ENCODE measurements at regions not wholly inside any gene's neighbourhood (a gene's known extent, or its start where the extent isn't known, plus 50 kb on each side); places are given as distances from the start of the nearest gene placed in this dataset.
A peak's percentile ranks its signal among the peaks of the same experiment; 100 is the strongest.

DNA sequence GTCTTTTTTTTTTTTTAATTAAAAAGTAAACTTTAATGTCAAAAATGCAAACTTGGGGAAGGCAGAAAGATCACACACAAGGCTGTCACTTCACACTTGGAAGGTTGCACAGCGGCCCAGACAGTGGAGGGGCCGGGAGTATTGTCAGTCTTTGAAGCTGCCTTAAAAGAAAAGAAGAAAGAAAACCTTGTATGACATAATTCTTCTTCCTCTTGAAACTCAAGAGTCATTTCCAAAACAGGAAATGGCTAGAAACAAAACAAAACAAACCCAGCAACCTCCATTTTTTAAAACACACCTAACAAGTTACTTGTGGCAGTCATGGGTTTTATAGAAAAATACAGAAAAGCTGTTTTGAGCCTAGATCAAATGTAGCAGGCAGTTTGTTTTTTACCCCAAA lies 68.1 kb upstream of the MAGI1 start (continued):
- TF ChIP-seq, protein P1, sequence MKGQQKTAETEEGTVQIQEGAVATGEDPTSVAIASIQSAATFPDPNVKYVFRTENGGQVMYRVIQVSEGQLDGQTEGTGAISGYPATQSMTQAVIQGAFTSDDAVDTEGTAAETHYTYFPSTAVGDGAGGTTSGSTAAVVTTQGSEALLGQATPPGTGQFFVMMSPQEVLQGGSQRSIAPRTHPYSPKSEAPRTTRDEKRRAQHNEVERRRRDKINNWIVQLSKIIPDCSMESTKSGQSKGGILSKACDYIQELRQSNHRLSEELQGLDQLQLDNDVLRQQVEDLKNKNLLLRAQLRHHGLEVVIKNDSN (IDR thresholded peaks at IDR 0.05; ENCODE audit: borderline replicate concordance, extremely low read length, insufficient read depth, low read depth, low read length) = no peak
- TF ChIP-seq RFX5 (IDR thresholded peaks at IDR 0.05; ENCODE audit: low read depth, low read length) (no peak), WRNIP1 (IDR thresholded peaks at IDR 0.05; ENCODE audit: borderline replicate concordance, low read depth, low read length) (no peak), BACH1 (IDR thresholded peaks at IDR 0.05; ENCODE audit: borderline replicate concordance) (no peak), ATF7 (IDR thresholded peaks at IDR 0.05; ENCODE audit: low read depth) (peak; percentile 41; the same call in 1 of the 2 replicates), SPI1 (IDR thresholded peaks at IDR 0.05; ENCODE audit: borderline replicate concordance, insufficient read depth, low read depth, low read length) (peak; percentile 18; the same call in 1 of the 2 replicates), MYC (IDR thresholded peaks at IDR 0.05; ENCODE audit: insufficient read depth, insufficient read length, insufficient replicate concordance, low read length, severe bottlenecking) (no peak), GABPA (IDR thresholded peaks at IDR 0.05; ENCODE audit: low read depth) (peak; percentile 62; the same call in 1 of the 2 replicates), SREBF1 (IDR thresholded peaks at IDR 0.05; ENCODE audit: low read length) (no peak)
- TF ChIP-seq, protein P2, sequence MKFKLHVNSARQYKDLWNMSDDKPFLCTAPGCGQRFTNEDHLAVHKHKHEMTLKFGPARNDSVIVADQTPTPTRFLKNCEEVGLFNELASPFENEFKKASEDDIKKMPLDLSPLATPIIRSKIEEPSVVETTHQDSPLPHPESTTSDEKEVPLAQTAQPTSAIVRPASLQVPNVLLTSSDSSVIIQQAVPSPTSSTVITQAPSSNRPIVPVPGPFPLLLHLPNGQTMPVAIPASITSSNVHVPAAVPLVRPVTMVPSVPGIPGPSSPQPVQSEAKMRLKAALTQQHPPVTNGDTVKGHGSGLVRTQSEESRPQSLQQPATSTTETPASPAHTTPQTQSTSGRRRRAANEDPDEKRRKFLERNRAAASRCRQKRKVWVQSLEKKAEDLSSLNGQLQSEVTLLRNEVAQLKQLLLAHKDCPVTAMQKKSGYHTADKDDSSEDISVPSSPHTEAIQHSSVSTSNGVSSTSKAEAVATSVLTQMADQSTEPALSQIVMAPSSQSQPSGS (IDR thresholded peaks at IDR 0.05; ENCODE audit: low read length) = 0 out of 2 replicates have a peak, but pooled peaks have one; percentile 18
- TF ChIP-seq, protein P3, sequence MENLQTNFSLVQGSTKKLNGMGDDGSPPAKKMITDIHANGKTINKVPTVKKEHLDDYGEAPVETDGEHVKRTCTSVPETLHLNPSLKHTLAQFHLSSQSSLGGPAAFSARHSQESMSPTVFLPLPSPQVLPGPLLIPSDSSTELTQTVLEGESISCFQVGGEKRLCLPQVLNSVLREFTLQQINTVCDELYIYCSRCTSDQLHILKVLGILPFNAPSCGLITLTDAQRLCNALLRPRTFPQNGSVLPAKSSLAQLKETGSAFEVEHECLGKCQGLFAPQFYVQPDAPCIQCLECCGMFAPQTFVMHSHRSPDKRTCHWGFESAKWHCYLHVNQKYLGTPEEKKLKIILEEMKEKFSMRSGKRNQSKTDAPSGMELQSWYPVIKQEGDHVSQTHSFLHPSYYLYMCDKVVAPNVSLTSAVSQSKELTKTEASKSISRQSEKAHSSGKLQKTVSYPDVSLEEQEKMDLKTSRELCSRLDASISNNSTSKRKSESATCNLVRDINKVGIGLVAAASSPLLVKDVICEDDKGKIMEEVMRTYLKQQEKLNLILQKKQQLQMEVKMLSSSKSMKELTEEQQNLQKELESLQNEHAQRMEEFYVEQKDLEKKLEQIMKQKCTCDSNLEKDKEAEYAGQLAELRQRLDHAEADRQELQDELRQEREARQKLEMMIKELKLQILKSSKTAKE (IDR thresholded peaks at IDR 0.05; ENCODE audit: low read depth, poor library complexity, severe bottlenecking) = no peak
- TF ChIP-seq, protein P4, sequence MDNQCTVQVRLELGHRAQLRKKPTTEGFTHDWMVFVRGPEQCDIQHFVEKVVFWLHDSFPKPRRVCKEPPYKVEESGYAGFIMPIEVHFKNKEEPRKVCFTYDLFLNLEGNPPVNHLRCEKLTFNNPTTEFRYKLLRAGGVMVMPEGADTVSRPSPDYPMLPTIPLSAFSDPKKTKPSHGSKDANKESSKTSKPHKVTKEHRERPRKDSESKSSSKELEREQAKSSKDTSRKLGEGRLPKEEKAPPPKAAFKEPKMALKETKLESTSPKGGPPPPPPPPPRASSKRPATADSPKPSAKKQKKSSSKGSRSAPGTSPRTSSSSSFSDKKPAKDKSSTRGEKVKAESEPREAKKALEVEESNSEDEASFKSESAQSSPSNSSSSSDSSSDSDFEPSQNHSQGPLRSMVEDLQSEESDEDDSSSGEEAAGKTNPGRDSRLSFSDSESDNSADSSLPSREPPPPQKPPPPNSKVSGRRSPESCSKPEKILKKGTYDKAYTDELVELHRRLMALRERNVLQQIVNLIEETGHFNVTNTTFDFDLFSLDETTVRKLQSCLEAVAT (IDR thresholded peaks at IDR 0.05) = no peak

All from GM12878 (cell line).